ENCODE measurements at regions not wholly inside any gene's neighbourhood (a gene's known extent, or its start where the extent isn't known, plus 50 kb on each side); places are given as distances from the start of the nearest gene placed in this dataset.

GRCh38 chr2:526918-527317 lies 150.3 kb downstream of the TMEM18 start:
- no peak overlapping the region for H3K4me3 ChIP-seq (IDR thresholded peaks at IDR 0.05; ENCODE audit: insufficient read depth, low read depth, low read length)
- no peaks in the 10 kb centered on the region for H3K27me3 ChIP-seq (ENCODE audit: insufficient read depth, low read depth)
- no peak overlapping the region for H3K4me2 ChIP-seq
- no peak overlapping the region for H3K27ac ChIP-seq
- no peak overlapping the region for H3K9ac ChIP-seq
- no peaks in the 10 kb centered on the region for H3K36me3 ChIP-seq (ENCODE audit: insufficient read depth)
- TF ChIP-seq CTCF (conservative IDR thresholded peaks at IDR 0.05; ENCODE audit: low read depth, low read length), result no peak
- H2AFZ ChIP-seq (ENCODE audit: low read depth), result no peak overlapping the region
- no peaks in the 10 kb centered on the region for H3K4me1 ChIP-seq (ENCODE audit: low read depth, poor library complexity, severe bottlenecking)
- no peaks in the 10 kb centered on the region for H4K20me1 ChIP-seq (ENCODE audit: insufficient read depth)
- H3K79me2 ChIP-seq (ENCODE audit: insufficient read depth, low read depth), result no peaks in the 10 kb centered on the region

- H3K27ac ChIP-seq, result no peak overlapping the region
- H3K27me3 ChIP-seq (ENCODE audit: insufficient read depth, low read depth), result no peaks in the 10 kb centered on the region
These were observed 151.6 kb downstream of the TMEM18 start for GRCh38 chr2:525611-526010.

GRCh38 chr2:525021-525420 lies 152.2 kb downstream of the TMEM18 start:
- no peak for TF ChIP-seq CTCF (conservative IDR thresholded peaks at IDR 0.05; ENCODE audit: low read depth, low read length)

More at GRCh38 chr2:525611-526010, 151.6 kb downstream of the TMEM18 start:
- Histone ChIP-seq H3K4me2 (no peak overlapping the region), H4K20me1 (ENCODE audit: insufficient read depth) (no peaks in the 10 kb centered on the region), H3K36me3 (ENCODE audit: insufficient read depth) (no peaks in the 10 kb centered on the region), H2AFZ (ENCODE audit: low read depth) (no peak overlapping the region), H3K4me1 (ENCODE audit: low read depth, poor library complexity, severe bottlenecking) (no peaks in the 10 kb centered on the region), H3K9ac (no peak overlapping the region), H3K4me3 (IDR thresholded peaks at IDR 0.05; ENCODE audit: insufficient read depth, low read depth, low read length) (no peak overlapping the region), H3K79me2 (ENCODE audit: insufficient read depth, low read depth) (no peaks in the 10 kb centered on the region)
- TF ChIP-seq CTCF (conservative IDR thresholded peaks at IDR 0.05; ENCODE audit: low read depth, low read length), result no peak

GRCh38 chr2:524442-524841 lies 152.8 kb downstream of the TMEM18 start:
- H4K20me1 ChIP-seq (ENCODE audit: insufficient read depth), result no peaks in the 10 kb centered on the region
- H3K4me1 ChIP-seq (ENCODE audit: low read depth, poor library complexity, severe bottlenecking), result no peaks in the 10 kb centered on the region
- no peaks in the 10 kb centered on the region for H3K36me3 ChIP-seq (ENCODE audit: insufficient read depth)
- H3K27ac ChIP-seq, result no peak overlapping the region
- no peaks in the 10 kb centered on the region for H3K79me2 ChIP-seq (ENCODE audit: insufficient read depth, low read depth)
- H3K9ac ChIP-seq, result no peak overlapping the region
- no peaks in the 10 kb centered on the region for H3K27me3 ChIP-seq (ENCODE audit: insufficient read depth, low read depth)
- no peak overlapping the region for H2AFZ ChIP-seq (ENCODE audit: low read depth)
- no peak for TF ChIP-seq CTCF (conservative IDR thresholded peaks at IDR 0.05; ENCODE audit: low read depth, low read length)
- H3K4me2 ChIP-seq, result no peak overlapping the region
- H3K4me3 ChIP-seq (IDR thresholded peaks at IDR 0.05; ENCODE audit: insufficient read depth, low read depth, low read length), result no peak overlapping the region

More at GRCh38 chr2:525021-525420, 152.2 kb downstream of the TMEM18 start:
- Histone ChIP-seq H3K9ac (no peak overlapping the region), H3K4me1 (ENCODE audit: low read depth, poor library complexity, severe bottlenecking) (no peaks in the 10 kb centered on the region), H3K79me2 (ENCODE audit: insufficient read depth, low read depth) (no peaks in the 10 kb centered on the region), H4K20me1 (ENCODE audit: insufficient read depth) (no peaks in the 10 kb centered on the region), H3K36me3 (ENCODE audit: insufficient read depth) (no peaks in the 10 kb centered on the region), H2AFZ (ENCODE audit: low read depth) (no peak overlapping the region), H3K4me2 (no peak overlapping the region), H3K27ac (no peak overlapping the region), H3K4me3 (IDR thresholded peaks at IDR 0.05; ENCODE audit: insufficient read depth, low read depth, low read length) (no peak overlapping the region), H3K27me3 (ENCODE audit: insufficient read depth, low read depth) (no peaks in the 10 kb centered on the region)
